Sigmoid colon (tissue), 6 donors: ENCODE measurements at regions not wholly inside any gene's neighbourhood (a gene's known extent, or its start where the extent isn't known, plus 50 kb on each side); places are given as distances from the start of the nearest gene placed in this dataset.

Experiments
- DNase-seq: peaks from one replicate; pipeline ENCODE4 v3.0.0-alpha.2; 2019
- H3K27ac ChIP-seq, 4 donors: fragments of 200-600 bp; sonication (generic); one replicate each; pipeline ENCODE4 v1.5.1; 2016 to 2019; ENCODE audit warnings: mild to moderate bottlenecking in 1 of 4
- H3K27me3 ChIP-seq, 3 donors: fragments of 200-600 bp; sonication (generic); one replicate each; pipeline ENCODE4 v1.5.1; 2019; ENCODE audit warnings: mild to moderate bottlenecking in 1 of 3
- H3K36me3 ChIP-seq, 4 donors: fragments of 200-600 bp; sonication (generic); one replicate each; pipeline ENCODE4 v1.5.1; 2016 to 2019
- H3K4me1 ChIP-seq, 4 donors: fragments of 200-600 bp; sonication (generic); one replicate each; pipeline ENCODE4 v1.5.1; 2017 to 2019
- H3K4me3 ChIP-seq, 4 donors: fragments of 200-600 bp; sonication (generic); one replicate each; pipeline ENCODE4 v1.5.1; 2017 to 2019; ENCODE audit warnings: mild to moderate bottlenecking in 2 of 4, moderate library complexity in 1 of 4
- H3K9me3 ChIP-seq, 4 donors: fragments of 200-600 bp in 3 of 4; sonication (generic) in 3 of 4; one replicate each; pipeline versions ENCODE4 v1.5.1 to v1.6.1; 2013 to 2019
- CTCF ChIP-seq, 4 experiments: fragments of 450-650 bp in 3 of 4; fragments of 200-600 bp in 1 of 4; IDR thresholded peaks; one replicate each; pipeline ENCODE4 v1.5.1; 2016 to 2019; ENCODE audit warnings: antibody characterized with exemption in 4 of 4, mild to moderate bottlenecking in 3 of 4, moderate library complexity in 2 of 4
- EP300 ChIP-seq, 4 donors: sonication (generic); formaldehyde crosslinking; IDR thresholded peaks; one replicate each; pipeline ENCODE4 v1.6.1; 2017; ENCODE audit warnings: antibody characterized with exemption in 4 of 4
- POLR2A ChIP-seq, 2 donors: fragments of 450-650 bp; IDR thresholded peaks; one replicate each; pipeline ENCODE4 v1.6.1; 2016; ENCODE audit warnings: antibody characterized with exemption in 2 of 2, mild to moderate bottlenecking in 2 of 2, moderate library complexity in 2 of 2
- POLR2AphosphoS5 ChIP-seq, 4 donors: sonication (generic); formaldehyde crosslinking; IDR thresholded peaks; one replicate each; pipeline ENCODE4 v1.6.1; 2017; ENCODE audit warnings: antibody characterized with exemption in 4 of 4
- WGBS, 2 donors: extraction: QIAGEN DNeasy Blood & Tissue Kit; methylation state at CpG; one replicate each; pipeline ENCODE4 v1.1.7; 2013; 5-methylcytosine and 5-hydroxymethylcytosine counted together
- intact Hi-C: fragments of 100-400 bp; cut with DNase I; formaldehyde crosslinking; loops from one replicate; pipeline ENCODE4 v1.15.1; 2023
- donor health status: healthy with polysubstance abuse.
- donor health status: healthy.

- no peak for DNase-seq
- no peak overlapping the region for H3K27ac ChIP-seq
- no peak for TF ChIP-seq POLR2A (IDR thresholded peaks at IDR 0.05)
- TF ChIP-seq CTCF (IDR thresholded peaks at IDR 0.05): no peak
- TF ChIP-seq POLR2AphosphoS5 (IDR thresholded peaks at IDR 0.05): no peak
- no peak for TF ChIP-seq EP300 (IDR thresholded peaks at IDR 0.05)
- H3K27me3 ChIP-seq: no peaks in the 10 kb centered on the region
- WGBS, 2 donors: 24 to 63% methylated on average over 2 of the region's 2 CpGs
- no peaks in the 10 kb centered on the region for H3K4me1 ChIP-seq
- intact Hi-C loops: no loop called here
- no peaks in the 10 kb centered on the region for H3K9me3 ChIP-seq
- H3K36me3 ChIP-seq: no peaks in the 10 kb centered on the region
- no peak overlapping the region for H3K4me3 ChIP-seq
These were observed 129.5 kb upstream of the RBPJ start for GRCh38 chr4:26191353-26191752.

GRCh38 chr4:26192899-26193869 is 127.6 kb upstream of the RBPJ start:
- 73 to 76% methylated on average over 9 of the region's 9 CpGs for WGBS, 2 donors
- Histone ChIP-seq H3K36me3 (no peaks in the 10 kb centered on the region), H3K9me3 (no peaks in the 10 kb centered on the region), H3K4me1 (no peaks in the 10 kb centered on the region), H3K27ac (peak overlapping the region in 1 of 4 donors; percentile 1), H3K27me3 (no peaks in the 10 kb centered on the region), H3K4me3 (no peak overlapping the region)
- no peak for TF ChIP-seq CTCF (IDR thresholded peaks at IDR 0.05)
- DNase-seq: no peak
- intact Hi-C loops: no loop called here

GRCh38 chr4:26194764-26195163 is 126.0 kb upstream of the RBPJ start:
- no peak overlapping the region for H3K4me3 ChIP-seq
- H3K27ac ChIP-seq: no peak overlapping the region
- no peak for DNase-seq
- no peaks in the 10 kb centered on the region for H3K4me1 ChIP-seq
- no peaks in the 10 kb centered on the region for H3K9me3 ChIP-seq
- TF ChIP-seq EP300 (IDR thresholded peaks at IDR 0.05): no peak
- no peak for TF ChIP-seq POLR2AphosphoS5 (IDR thresholded peaks at IDR 0.05)
- TF ChIP-seq POLR2A (IDR thresholded peaks at IDR 0.05): no peak
- TF ChIP-seq CTCF (IDR thresholded peaks at IDR 0.05): no peak
- WGBS, 2 donors: 85 to 88% methylated on average over 3 of the region's 3 CpGs
- intact Hi-C loops: no loop called here
- no peaks in the 10 kb centered on the region for H3K27me3 ChIP-seq
- no peaks in the 10 kb centered on the region for H3K36me3 ChIP-seq

- Histone ChIP-seq H3K4me1 (no peaks in the 10 kb centered on the region), H3K36me3 (no peaks in the 10 kb centered on the region), H3K9me3 (no peaks in the 10 kb centered on the region), H3K4me3 (no peak overlapping the region), H3K27ac (no peak overlapping the region), H3K27me3 (no peaks in the 10 kb centered on the region)
- intact Hi-C loops: no loop called here
- no peak for DNase-seq
- no peak for TF ChIP-seq POLR2A (IDR thresholded peaks at IDR 0.05)
- TF ChIP-seq POLR2AphosphoS5 (IDR thresholded peaks at IDR 0.05): no peak
- TF ChIP-seq EP300 (IDR thresholded peaks at IDR 0.05): no peak
- no peak for TF ChIP-seq CTCF (IDR thresholded peaks at IDR 0.05)
- 83 to 88% methylated on average over 5 of the region's 5 CpGs for whole genome bisulfite sequencing, 2 donors
These were observed 124.2 kb upstream of the RBPJ start for GRCh38 chr4:26196567-26196966.
